Activated T-helper 17 cell treated with anti-CD3 and anti-CD28 coated beads, Interleukin-2, amount 50 U/mL, for 72 hours (primary cell): ENCODE measurements at regions not wholly inside any gene's neighbourhood (a gene's known extent, or its start where the extent isn't known, plus 50 kb on each side); places are given as distances from the start of the nearest gene placed in this dataset.

Experiments used
- ATAC-seq: fragments of 150-1000 bp; cut with Tn5 transposase; replicated peaks from 2 replicates; pipeline ENCODE4 v1.10.0; 2021; ENCODE audit warnings: mild to moderate bottlenecking, moderate library complexity
- H3K27ac Mint-ChIP-seq: one replicate; pipeline ENCODE4 v1.8.0; 2022; ENCODE audit warnings: mixed read lengths
- H3K27me3 Mint-ChIP-seq: one replicate; pipeline ENCODE4 v1.8.0; 2022; ENCODE audit warnings: mixed read lengths
- H3K36me3 Mint-ChIP-seq: one replicate; pipeline ENCODE4 v1.8.0; 2022; ENCODE audit warnings: low read depth, mild to moderate bottlenecking, mixed read lengths
- H3K4me1 Mint-ChIP-seq: one replicate; pipeline ENCODE4 v1.8.0; 2022; ENCODE audit warnings: mixed read lengths
- H3K4me3 Mint-ChIP-seq: one replicate; pipeline ENCODE4 v1.8.0; 2022; ENCODE audit warnings: mild to moderate bottlenecking, mixed read lengths
- H3K9me3 Mint-ChIP-seq: one replicate; pipeline ENCODE4 v1.8.0; 2022; ENCODE audit warnings: mixed read lengths

DNA sequence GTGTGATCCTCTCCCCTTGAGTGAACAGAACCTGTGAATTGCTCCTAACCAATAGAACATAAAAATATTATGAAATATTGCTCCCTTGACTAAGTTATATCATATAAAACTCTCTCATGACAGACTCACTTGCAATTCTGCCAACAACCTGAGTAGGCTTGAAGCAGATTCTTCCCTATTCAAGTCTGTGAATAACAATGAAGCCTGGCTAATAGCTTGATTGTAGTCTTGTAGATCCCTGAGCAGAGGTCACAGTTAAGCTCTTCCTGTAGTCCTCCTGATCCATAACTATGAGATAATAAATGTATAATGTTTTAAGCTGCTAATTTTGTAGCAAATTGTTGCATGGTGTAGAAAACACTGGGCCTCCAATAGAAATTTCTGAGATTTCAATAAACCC lies 540.1 kb upstream of the TENM4 start:
- Mint-ChIP-seq H3K4me3 (no peak overlapping the region), H3K36me3 (no peaks in the 10 kb centered on the region), H3K4me1 (no peaks in the 10 kb centered on the region), H3K27ac (no peak overlapping the region), H3K27me3 (no peaks in the 10 kb centered on the region), H3K9me3 (peaks cover 10% of the 10 kb centered on the region)
- ATAC-seq = no peak

DNA sequence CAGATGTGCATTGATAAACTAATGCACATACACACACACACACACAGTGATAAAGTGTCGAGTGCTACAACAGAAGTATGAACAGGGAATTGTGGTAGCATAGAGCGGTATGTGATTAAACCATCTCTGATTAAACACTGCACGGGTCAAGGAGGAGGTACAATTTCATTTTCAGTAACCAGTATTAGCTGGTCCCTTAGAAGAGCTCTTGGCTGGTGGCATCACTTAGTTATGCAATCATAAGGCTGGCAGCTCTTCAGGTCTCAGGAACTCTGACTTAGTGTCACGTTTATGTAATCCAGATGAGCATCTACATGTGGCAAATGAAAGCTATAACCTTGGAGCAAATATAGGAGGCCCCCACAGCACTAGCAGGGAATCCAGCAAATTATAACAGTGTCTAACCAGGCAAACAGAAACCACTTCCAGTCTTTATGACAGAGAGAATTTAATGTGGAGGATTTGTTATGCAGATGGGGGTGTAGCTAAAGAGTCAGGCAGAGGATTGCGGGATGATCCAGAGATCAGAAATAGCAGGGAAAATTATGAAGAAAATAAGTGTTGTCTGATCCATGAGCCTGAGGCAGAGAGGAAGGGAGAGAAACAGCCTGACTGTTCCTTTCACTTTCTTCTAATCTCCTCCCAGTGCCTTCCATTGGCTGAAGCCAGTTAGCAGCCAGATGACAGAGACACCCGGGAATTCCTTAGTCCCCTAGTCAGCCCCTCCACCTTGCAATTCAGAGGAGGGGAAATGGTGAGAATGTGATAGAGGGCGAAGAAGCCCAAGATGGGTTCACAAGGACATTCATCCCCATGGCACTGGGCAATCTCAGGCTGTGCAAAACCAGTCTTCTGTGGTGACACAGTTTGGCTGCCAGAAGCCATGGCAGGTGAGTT lies 533.1 kb upstream of the TENM4 start:
- H3K4me3 Mint-ChIP-seq = no peak overlapping the region
- no peaks in the 10 kb centered on the region for H3K4me1 Mint-ChIP-seq
- H3K36me3 Mint-ChIP-seq = no peaks in the 10 kb centered on the region
- no peak overlapping the region for H3K27ac Mint-ChIP-seq
- no peak for ATAC-seq
- H3K27me3 Mint-ChIP-seq = no peaks in the 10 kb centered on the region
- peaks cover 8% of the 10 kb centered on the region for H3K9me3 Mint-ChIP-seq

DNA sequence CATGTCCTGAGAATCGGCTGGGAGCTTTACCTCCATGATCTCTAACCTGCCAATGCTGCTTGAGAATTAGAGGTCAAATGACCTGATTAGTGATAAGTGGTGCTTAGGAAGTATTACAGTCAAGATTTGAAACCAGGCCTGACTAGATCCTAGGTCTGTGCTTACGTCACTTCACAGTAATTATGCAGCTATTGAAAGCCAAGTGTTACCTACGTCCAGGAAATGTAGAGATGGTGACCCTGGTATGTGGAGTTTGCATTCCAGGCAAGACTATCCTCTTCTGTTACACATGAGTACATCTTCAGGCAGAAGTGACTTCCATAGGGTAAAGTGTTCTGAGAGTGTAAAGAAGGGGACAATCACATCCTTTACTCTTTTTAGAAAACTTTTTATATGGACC lies 530.4 kb upstream of the TENM4 start:
- H3K9me3 Mint-ChIP-seq = peaks cover 8% of the 10 kb centered on the region
- H3K36me3 Mint-ChIP-seq = no peaks in the 10 kb centered on the region
- no peak for ATAC-seq
- H3K27me3 Mint-ChIP-seq = no peaks in the 10 kb centered on the region
- no peak overlapping the region for H3K27ac Mint-ChIP-seq
- H3K4me1 Mint-ChIP-seq = no peaks in the 10 kb centered on the region
- no peak overlapping the region for H3K4me3 Mint-ChIP-seq

DNA sequence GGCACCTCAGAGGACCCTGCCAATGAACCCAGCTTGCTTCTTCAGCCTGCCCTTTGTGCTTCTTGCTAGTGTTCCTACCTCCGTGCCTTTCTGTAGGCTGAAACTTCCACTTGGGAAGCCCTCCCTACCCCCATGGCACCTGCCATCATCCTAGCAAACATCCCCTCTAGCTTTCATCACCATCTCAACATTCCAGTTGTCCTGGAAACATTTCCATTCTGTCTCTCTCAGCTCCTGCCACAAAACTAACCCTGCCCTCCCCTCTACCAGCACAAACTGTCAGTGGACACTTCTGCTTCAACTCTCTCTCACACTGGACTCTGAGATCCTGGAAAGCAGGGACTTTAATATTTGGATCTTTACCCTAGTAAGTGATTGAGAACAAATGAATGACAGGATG lies 525.8 kb upstream of the TENM4 start:
- H3K9me3 Mint-ChIP-seq = peaks cover 9% of the 10 kb centered on the region
- H3K4me1 Mint-ChIP-seq = no peaks in the 10 kb centered on the region
- no peak overlapping the region for H3K4me3 Mint-ChIP-seq
- ATAC-seq = no peak
- no peaks in the 10 kb centered on the region for H3K27me3 Mint-ChIP-seq
- H3K27ac Mint-ChIP-seq = no peak overlapping the region
- no peaks in the 10 kb centered on the region for H3K36me3 Mint-ChIP-seq

DNA sequence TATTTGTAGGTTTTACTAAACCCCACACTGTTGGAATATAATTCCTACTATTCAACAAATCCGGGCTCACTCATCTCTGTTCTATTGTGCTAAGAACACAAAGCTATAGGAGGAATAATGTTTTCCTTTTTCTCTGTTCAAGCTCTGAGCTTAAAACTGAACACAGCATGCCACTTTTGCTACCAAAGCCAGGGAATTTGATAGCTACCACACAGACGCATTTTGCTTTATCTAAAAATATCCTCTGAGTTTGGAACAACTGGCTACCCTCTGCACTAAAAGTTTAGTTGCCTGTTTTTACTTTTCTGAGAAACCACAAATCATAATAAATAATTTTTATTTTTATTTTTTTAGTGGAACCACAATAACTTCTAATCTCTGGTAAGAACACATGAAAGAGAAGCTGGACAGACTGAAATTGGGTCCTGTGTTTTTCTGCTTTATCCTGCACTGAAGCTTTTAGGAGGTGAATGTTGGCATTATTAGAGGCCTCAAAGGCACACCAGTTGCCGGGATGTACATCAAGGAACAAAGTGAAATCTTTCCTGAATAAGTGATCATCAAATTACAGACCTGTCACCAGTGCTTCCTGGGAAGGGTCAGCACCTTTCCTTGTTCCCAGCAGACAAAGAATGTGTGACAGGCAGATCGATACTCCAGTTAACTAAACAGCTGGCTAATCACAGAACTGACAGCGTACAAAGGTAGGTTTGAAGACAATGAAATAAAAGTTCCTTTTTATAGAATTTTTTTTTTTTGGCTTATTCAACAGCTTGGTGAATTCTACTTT lies 523.2 kb upstream of the TENM4 start:
- no peaks in the 10 kb centered on the region for H3K36me3 Mint-ChIP-seq
- no peak for ATAC-seq

DNA sequence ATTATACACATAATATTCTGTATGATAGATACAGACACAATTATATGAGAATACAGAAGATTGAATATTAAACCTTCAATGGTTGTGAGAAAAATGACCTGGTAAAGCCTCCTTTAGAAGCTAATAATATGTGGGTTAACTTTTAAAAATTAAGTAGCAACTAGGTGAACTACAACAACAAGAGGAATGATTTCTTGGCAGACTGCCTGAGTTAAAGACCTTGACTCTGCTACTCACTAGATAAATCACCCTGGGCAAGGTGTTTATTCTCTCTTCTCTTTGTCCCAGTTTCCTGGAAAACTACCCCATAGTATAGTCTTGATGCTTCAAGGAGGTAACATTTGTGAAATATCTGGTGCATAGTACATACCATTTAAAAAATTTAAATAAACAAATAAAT lies 519.6 kb upstream of the TENM4 start:
- Mint-ChIP-seq H3K36me3 (no peaks in the 10 kb centered on the region), H3K27ac (no peak overlapping the region), H3K27me3 (no peaks in the 10 kb centered on the region), H3K9me3 (peaks cover 33% of the 10 kb centered on the region), H3K4me1 (no peaks in the 10 kb centered on the region), H3K4me3 (no peak overlapping the region)
- no peak for ATAC-seq

More for the DNA sequence above, 523.2 kb upstream of the TENM4 start:
- Mint-ChIP-seq H3K4me1 (no peaks in the 10 kb centered on the region), H3K4me3 (no peak overlapping the region), H3K27me3 (no peaks in the 10 kb centered on the region), H3K27ac (no peak overlapping the region), H3K9me3 (peaks cover 16% of the 10 kb centered on the region)

DNA sequence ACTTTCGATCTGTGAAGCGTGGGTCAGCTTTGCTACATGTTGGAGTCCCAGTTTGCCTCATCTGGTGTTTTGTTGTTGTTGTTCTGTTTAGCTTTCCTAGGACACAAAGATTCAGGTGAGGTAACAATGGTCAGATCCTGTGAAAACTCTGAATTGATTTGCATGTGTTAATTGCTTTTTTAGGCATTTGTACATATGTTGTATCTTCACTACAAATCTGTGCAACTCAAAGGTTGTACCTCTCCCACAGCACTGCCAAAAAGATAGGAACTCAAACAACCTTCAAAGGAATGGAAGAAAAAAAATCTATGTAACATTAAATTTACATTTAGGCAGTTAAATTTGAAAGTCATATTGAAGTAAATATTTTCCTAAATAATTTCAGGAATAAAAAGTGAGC lies 518.5 kb upstream of the TENM4 start:
- no peak for ATAC-seq
- Mint-ChIP-seq H3K27ac (no peak overlapping the region), H3K4me1 (no peaks in the 10 kb centered on the region), H3K9me3 (peaks cover 37% of the 10 kb centered on the region), H3K27me3 (no peaks in the 10 kb centered on the region), H3K4me3 (no peak overlapping the region), H3K36me3 (no peaks in the 10 kb centered on the region)

DNA sequence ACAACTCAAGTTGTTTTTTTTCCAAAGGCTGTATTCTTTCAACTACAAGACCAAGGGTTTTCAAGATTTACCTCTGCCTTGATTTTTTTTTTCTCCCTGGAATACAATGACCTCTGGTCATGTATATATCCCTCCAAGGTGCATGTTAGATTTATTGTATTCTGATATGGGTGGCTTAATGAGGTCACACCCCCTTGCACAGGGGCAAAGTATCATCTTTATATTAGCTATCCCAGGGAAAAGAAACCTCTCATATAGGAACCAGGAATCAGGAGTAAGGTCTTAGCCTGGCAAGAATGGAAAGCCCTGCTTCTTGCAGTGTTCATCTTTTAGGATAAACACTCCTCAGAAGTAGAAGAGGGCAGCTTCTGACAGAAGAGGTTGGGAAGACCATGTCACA lies 516.9 kb upstream of the TENM4 start:
- Mint-ChIP-seq H3K27me3 (no peaks in the 10 kb centered on the region), H3K36me3 (no peaks in the 10 kb centered on the region), H3K9me3 (peaks cover 35% of the 10 kb centered on the region), H3K27ac (no peak overlapping the region), H3K4me1 (no peaks in the 10 kb centered on the region), H3K4me3 (no peak overlapping the region)
- no peak for ATAC-seq

DNA sequence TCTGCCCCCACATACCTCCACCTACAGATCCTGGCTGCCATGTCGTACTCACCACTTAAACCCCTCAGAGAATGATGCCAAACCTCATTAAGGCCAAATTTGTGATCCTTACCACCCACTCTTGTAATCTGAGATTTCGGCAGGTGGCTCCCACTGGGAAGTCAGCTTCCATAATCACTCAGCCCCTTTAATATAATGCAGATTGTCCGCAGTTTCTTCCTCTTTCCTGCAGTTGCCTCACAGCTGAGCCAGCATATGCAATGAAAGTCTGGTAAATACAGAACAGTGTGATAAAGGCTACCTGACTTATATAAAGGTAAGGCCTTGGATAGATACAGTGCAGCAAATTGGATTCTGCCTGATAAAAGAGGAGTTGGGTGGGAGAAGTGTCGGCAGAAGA lies 515.2 kb upstream of the TENM4 start:
- Mint-ChIP-seq H3K27ac (no peak overlapping the region), H3K27me3 (no peaks in the 10 kb centered on the region), H3K4me1 (no peaks in the 10 kb centered on the region), H3K9me3 (peaks cover 33% of the 10 kb centered on the region), H3K36me3 (no peaks in the 10 kb centered on the region), H3K4me3 (no peak overlapping the region)
- no peak for ATAC-seq

DNA sequence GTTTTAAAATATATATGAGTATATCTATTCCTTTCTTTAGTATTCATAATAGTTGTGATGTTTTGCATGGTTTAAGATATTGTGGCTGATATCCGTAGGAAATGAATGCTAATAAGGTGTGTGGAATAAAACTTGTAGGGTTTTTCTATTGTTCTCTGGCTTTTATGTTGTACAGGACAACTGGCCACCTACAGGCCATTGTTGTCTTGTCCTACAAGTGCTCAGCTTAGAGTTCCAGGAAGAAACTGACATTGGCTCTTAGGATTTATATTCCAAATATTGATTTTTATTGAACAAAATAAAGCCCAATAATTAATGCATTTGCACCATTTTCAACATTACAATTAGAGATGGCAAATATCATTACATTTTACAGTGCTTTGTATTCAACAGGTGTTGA lies 512.8 kb upstream of the TENM4 start:
- ATAC-seq = no peak
- H3K9me3 Mint-ChIP-seq = peaks cover 30% of the 10 kb centered on the region
- H3K36me3 Mint-ChIP-seq = no peaks in the 10 kb centered on the region
- no peaks in the 10 kb centered on the region for H3K27me3 Mint-ChIP-seq
- no peak overlapping the region for H3K27ac Mint-ChIP-seq
- H3K4me1 Mint-ChIP-seq = no peaks in the 10 kb centered on the region
- H3K4me3 Mint-ChIP-seq = no peak overlapping the region

DNA sequence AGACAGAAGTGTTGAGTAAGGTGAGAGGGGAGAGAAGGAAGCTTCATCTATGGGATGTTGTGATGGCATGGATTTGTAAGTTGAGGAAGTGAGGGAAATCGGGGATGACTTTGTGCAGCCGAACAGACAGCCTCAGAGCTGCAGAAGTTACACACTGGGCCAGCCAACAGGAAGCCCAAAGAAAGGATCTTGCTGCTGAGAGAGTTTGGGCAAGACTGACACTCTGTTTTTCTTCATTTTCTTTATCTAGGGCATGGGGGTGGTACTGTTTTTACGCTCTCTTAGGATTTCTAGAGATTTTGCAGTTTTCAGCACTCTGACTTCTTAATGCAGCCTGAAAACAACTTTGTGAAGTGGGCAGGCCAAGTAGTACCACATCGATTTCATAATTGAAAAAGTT lies 509.9 kb upstream of the TENM4 start:
- no peaks in the 10 kb centered on the region for H3K27me3 Mint-ChIP-seq
- no peak overlapping the region for H3K27ac Mint-ChIP-seq
- peaks cover 13% of the 10 kb centered on the region for H3K9me3 Mint-ChIP-seq
- no peak overlapping the region for H3K4me3 Mint-ChIP-seq
- no peaks in the 10 kb centered on the region for H3K4me1 Mint-ChIP-seq
- no peaks in the 10 kb centered on the region for H3K36me3 Mint-ChIP-seq
- ATAC-seq = no peak

DNA sequence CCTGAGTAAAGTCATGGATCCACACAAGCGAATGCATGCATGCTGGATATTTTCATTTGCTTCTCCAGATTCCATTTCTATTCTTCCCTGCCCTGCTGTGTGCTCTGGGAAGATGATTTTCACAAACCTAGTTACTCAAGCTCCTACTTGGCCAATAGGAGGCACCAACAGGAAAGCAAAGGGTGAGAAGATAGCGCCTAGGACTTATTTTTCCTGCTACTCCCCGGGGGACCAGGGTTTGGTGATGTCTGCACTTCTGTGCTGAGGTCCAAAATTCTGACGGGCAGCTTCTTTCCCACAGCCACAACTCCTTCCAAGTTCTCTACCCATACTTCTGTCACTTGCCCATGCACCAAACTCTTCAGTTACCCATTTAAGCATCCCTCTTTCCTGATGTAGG lies 509.3 kb upstream of the TENM4 start:
- peaks cover 11% of the 10 kb centered on the region for H3K9me3 Mint-ChIP-seq
- no peaks in the 10 kb centered on the region for H3K27me3 Mint-ChIP-seq
- no peak overlapping the region for H3K27ac Mint-ChIP-seq
- no peaks in the 10 kb centered on the region for H3K4me1 Mint-ChIP-seq
- ATAC-seq = no peak
- no peak overlapping the region for H3K4me3 Mint-ChIP-seq
- H3K36me3 Mint-ChIP-seq = no peaks in the 10 kb centered on the region

DNA sequence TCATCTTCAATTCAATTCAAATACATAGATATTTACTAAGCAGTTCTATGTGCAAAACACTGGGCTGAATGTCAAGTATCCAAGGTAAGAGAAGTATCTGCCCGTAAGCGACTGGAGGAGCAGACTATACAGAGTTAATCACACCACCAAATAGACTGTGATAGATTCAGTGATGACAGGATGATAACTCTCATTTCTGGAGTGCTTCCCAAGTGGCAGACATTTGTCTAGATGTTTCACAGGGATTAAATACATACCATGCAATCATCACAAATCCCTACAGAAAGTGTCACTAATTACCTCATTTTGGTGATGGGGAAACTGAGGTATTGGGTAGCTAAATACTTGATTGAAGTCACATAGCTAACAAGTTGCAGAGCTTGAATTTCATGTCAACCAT lies 508.7 kb upstream of the TENM4 start:
- Mint-ChIP-seq H3K4me3 (no peak overlapping the region), H3K27ac (no peak overlapping the region), H3K4me1 (no peaks in the 10 kb centered on the region), H3K27me3 (no peaks in the 10 kb centered on the region), H3K9me3 (peaks cover 9% of the 10 kb centered on the region), H3K36me3 (no peaks in the 10 kb centered on the region)
- ATAC-seq = no peak

DNA sequence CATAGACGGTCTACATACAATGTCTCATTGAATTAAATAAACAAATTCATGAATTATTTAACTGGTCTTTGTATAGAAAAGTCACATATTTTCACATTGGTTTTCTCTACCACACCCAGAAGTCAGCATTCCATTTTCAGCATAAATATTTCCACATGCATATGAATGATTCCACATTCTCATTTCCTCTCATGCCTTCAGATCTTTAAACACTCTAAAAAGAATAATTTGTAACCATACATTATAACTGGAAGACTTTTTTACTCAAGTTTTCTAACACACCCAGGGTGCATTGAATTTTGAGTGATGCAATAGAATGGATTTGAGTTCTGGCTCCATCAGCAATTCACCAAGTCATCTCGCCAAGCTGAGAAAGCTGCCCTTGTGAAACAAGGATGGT lies 501.8 kb upstream of the TENM4 start:
- ATAC-seq = no peak
- Mint-ChIP-seq H3K27ac (no peak overlapping the region), H3K9me3 (peaks cover 9% of the 10 kb centered on the region), H3K27me3 (no peaks in the 10 kb centered on the region), H3K4me1 (no peaks in the 10 kb centered on the region), H3K4me3 (no peak overlapping the region), H3K36me3 (no peaks in the 10 kb centered on the region)

DNA sequence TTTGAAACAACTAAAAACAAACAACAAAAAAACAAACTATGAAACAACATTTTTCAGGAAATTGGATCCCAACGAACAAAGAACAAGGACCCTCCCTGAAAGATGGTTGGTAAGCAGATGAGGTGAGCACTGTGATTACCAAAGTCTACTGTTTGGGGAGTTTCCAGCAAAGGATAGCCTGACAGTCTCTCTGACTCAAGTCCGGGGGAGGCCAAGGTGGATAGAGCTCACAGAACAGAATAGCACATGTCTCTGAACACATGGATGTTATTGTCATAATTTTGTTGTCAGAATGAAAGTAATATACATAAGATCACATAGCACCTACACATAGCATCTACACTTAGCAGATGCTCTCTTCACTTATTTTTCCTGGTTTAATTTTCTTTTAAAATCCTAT lies 501.3 kb upstream of the TENM4 start:
- no peak overlapping the region for H3K27ac Mint-ChIP-seq
- no peaks in the 10 kb centered on the region for H3K36me3 Mint-ChIP-seq
- no peak for ATAC-seq

More for the DNA sequence above, 501.3 kb upstream of the TENM4 start:
- H3K9me3 Mint-ChIP-seq = peaks cover 9% of the 10 kb centered on the region
- H3K27me3 Mint-ChIP-seq = no peaks in the 10 kb centered on the region
- no peak overlapping the region for H3K4me3 Mint-ChIP-seq
- H3K4me1 Mint-ChIP-seq = no peaks in the 10 kb centered on the region
